Pons (tissue), 1 donor: ENCODE measurements at regions not wholly inside any gene's neighbourhood (a gene's known extent, or its start where the extent isn't known, plus 50 kb on each side); places are given as distances from the start of the nearest gene placed in this dataset.
"Not testable (repeated sequence)": the region's sequence is repeated elsewhere in the genome, so short reads cannot be mapped to it uniquely, and the experiment has no call there.

ENCODE experiments used
- DNase-seq: peaks from one replicate; pipeline ENCODE4 v3.0.0-alpha.2; 2016; ENCODE audit warnings: low spot score

DNA sequence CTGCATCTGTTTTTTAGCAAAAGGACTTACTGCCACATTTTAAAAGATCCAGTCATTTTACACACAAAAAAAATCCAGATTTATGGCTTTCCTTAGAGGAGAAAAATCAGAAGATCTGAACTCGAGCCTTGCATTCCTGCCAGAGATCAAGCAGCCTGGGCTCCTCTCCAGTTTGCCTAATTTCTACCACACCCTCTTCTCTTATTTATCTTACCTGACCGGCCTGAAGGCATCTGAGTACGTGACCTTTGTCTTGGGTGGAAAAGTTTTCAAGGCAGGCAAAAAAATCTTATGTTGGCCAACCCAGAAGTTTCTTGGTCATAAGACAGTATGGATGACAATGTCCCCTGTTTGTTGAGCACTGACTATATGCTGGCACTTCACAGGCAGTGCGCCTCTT, 60.3 kb downstream of the CHRD start:
- DNase-seq = no peak

- DNase-seq = no peak
These were observed 61.5 kb downstream of the CHRD start for GRCh38 chr3:184441202-184441900.

- no peak for DNase-seq
These were observed 63.5 kb downstream of the CHRD start for GRCh38 chr3:184443364-184443763.

DNA sequence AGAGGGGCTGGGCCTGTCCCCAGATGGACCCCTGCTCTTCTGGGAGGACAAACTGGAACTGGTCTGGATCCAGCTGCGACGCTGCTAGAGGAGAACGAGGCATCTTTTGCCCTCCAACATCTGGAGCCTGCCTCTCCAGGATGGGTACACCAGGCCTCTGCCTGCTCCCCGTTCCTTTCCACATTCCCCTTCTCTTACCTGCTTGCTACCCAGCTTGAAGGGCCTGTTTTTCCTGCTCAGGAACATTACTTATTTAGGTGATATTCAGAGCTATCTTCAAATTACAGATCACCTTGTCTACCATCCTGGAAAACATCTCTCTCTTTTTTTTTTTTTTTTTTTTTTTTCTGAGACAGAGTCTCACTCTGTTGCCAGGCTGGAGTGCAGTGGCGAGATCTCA, 64.0 kb downstream of the CHRD start:
- DNase-seq = no peak

DNA sequence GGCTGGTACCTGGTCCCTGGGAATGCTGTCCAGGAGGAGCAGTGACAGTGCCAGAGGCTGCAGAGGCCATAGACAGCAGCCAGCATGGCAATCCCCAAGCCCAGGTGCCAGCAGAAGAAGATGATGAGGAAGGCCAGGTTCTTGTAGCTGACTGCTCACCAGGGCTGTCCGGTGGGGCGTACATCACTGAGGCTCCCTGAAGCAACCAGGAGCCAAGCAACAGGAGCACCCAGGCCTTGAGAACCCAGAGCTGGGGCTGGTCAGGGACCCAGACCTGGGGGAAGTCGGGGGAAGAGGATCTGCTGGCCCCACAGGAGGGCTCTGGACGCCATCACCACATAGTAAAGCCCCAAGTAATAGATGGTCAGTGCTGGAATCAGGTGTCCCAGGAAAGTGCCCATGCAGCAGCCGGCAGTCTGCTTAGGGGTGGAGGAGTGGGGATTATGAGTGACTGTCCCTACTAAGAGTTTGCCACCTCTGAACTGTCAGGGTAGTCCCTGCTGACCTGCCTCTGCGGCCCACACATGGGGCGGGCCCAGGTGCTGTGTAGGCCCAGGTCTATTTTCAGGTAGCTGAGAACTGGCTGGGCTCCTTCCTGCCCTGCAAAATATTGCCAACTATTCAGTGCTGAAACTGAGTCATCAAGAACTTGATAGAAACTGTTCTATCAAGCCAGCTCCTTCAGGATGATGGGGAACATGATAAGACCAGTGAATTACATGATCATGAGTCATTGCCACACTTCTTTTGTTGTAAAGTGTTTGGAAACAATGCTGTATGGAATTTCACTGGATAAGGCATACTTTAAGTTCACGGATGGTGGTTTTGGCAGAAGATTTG, 68.7 kb downstream of the CHRD start:
- DNase-seq = no peak

- DNase-seq = no peak
These were observed 69.3 kb downstream of the CHRD start for GRCh38 chr3:184449161-184449515.

- no peak for DNase-seq
These were observed 70.7 kb downstream of the CHRD start for GRCh38 chr3:184450547-184450946.

DNA sequence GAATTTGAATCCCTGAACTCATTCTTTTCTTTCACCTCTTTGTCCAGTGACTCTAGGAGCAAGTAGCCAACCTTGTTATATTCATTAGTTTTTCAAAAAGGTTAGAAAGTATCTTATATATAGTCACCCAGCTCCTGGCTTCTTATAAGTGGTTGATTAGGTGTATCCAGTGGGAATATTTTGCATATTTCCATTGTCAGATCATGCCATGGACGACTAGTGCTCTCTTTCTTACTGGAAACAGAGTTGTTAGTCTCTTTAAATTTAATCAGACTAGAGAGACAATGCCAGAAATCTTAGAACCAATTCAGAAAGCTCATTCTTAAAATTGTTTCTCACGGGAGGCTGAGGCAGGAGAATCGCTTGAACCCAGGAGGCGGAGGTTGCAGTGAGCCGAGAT, 73.4 kb downstream of the CHRD start:
- no peak for DNase-seq

DNA sequence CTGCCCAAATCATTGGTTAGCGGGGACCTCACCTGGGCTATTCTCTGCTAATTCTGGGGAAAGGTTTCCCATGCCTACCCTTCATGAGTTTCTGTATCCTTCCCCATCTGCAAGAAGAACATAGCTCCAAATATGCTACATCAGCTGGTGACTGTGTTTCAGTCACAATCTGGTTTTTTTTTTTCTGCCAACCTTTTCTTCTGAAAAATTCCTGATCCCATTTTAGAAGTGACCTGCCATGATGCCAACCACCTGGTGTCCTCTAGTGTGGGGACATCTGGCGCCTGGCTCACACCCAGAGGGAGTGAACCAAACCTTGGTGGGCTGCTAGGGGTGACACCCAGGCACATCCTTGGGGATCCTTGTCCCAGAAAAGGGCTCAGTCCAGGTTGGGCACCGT, 76.1 kb downstream of the CHRD start:
- DNase-seq = no peak

- DNase-seq = no peak
These were observed 76.6 kb downstream of the CHRD start for GRCh38 chr3:184456476-184456875.

DNA sequence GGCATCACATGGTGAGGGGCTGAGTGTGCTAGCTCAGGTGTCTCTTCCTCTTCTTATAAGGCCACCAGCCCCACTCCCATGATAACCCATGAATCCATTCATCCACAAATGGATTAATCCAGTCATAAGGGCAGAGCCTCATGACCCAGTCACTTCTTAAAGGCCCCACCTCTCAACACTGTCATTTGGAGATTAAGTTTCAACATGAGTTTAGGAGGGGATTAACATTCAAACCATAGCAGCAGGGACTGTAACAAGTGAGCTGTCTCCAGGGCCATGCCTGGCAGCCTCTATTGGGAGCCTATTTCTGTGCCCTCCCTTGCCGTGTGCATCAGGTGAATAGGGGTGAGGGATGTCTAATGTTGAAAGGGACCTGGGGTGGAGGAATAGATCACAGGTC, 77.5 kb downstream of the CHRD start:
- no peak for DNase-seq

DNA sequence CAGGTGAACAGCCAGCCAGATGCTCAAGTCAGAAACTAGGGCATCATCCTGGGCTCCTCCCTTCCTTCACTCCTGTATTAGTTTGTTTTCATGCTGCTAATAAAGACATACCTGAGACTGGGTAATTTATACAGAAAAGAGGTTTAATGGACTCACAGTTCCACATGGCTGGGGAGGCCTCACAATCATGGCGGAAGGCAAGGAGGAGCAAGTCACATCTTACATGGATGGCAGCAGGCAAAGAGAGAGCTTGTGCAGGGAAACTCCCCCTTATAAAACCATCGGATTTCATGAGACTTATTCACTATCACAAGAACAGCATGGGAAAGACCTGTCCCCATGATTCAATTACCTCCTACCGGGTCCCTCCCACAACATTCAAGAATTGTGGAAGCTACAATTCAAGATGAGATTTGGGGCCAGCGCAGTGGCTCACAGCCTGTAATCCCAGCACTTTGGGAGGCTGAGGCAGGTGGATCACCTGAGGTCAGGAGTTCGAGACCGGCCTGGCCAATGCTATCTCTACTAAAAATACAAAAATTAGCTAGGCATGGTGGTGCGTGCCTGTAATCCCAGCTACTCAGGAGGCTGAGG, 78.0 kb downstream of the CHRD start:
- DNase-seq = not testable (repeated sequence)

- no peak for DNase-seq
These were observed 79.5 kb downstream of the CHRD start for GRCh38 chr3:184459355-184459754.

GRCh38 chr3:184460276-184460675, 80.4 kb downstream of the CHRD start:
- no peak for DNase-seq

DNA sequence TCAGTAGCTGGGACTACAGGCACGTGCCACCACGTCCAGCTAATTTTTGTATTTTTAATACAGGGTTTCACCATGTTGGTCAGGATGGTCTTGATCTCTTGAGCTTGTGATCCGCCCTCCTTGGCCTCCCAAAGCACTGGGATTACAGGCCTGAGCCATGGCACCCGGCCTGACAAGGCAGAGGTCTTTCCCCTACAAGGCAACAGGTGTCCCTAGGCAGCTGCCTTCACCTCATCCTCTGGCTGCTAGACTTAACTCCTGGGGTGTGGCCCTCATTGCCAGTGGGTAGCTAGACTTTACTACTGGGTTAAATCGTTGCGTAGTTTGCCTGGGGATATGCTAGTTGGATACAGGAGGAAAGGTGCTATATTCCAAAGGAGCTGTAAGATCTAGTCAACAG, 81.4 kb downstream of the CHRD start:
- DNase-seq = no peak

GRCh38 chr3:184465883-184466412, 86.1 kb downstream of the CHRD start:
- DNase-seq = no peak

DNA sequence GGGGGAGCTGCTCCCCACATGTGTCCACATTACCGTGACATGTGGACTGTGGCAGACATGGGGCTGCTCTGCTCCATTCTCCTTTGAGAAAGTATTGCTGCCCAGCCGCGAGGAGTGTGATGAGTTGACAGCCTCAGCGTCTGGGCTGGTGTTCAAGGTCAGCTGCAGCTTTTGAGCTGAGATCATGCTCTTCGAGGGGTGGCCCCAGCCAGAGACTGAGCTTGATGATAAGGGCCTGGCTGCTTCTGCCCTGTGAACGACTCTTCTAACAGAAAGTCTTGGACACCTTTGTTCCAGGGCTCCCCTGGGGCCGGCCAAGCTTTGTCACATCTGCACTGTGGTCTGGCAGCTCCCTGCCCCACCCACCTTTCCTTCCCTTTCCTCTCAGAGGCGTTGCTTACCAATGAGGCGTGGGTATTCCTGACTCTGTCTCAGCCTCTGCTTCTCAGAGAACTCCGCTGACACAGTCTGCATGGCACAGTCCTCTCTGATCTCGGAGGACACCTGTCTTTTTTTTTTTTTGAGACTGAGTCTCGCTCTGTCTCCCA, 86.6 kb downstream of the CHRD start:
- DNase-seq = no peak

- no peak for DNase-seq
These were observed 87.3 kb downstream of the CHRD start for GRCh38 chr3:184467171-184467570.

- DNase-seq = no peak
These were observed 90.7 kb downstream of the CHRD start for GRCh38 chr3:184470551-184470950.

DNA sequence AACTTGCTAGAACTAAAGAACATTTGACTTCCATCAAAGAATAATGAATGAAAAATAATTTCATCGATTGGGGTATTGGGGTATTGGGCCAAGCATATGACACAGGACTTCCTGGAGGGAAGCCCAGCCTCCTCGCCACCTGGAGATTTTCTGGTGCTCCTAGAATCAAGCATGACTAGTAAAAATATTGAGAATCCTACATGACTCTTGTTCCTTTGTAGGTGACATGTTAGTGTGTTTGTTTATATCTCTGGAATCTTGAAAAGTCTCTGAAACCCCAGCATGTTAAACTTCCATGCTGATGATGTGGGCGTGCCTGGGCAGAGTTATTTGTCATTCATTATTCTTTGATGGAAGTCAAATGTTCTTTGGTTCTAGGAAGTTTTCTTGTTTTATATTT, 90.1 kb upstream of the EPHB3 start:
- DNase-seq = no peak

DNA sequence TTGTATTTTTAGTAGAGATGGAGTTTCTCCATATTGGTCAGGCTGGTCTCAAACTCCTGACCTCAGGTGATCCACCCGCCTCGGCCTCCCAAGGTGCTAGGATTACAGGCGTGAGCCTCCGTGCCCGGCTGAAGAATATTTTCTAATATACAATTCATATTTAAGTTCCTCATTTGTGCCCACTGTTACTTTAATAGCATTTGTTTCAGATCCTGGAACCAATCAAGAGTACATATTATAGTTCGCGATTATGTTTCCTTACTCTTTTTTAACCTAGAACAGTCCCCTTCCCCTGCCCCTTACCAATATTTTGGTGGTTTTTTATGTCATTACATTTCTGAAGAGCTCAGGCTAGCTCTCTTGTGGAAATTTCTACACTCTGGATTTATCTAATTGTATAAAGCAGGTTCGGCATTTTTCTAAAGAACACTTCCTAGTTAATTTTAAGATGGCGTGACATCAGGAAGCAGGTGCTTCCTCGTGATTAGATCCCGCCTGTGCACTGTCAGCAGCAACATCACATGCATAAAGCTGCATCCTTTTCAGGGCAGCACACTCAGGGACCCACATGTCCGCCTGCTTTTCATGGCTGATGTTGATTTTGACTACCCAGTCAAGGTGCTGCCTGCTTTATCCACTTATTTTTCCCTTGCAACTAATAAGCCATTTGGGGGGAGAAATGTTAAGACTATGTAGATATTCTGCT, 88.7 kb upstream of the EPHB3 start:
- peak; percentile 15 for DNase-seq

- DNase-seq = no peak
These were observed 86.7 kb upstream of the EPHB3 start for GRCh38 chr3:184474897-184475296.
